Muscle layer of duodenum (tissue), 2 donors: ENCODE measurements at regions not wholly inside any gene's neighbourhood (a gene's known extent, or its start where the extent isn't known, plus 50 kb on each side); places are given as distances from the start of the nearest gene placed in this dataset.
"Not testable (repeated sequence)": the region's sequence is repeated elsewhere in the genome, so short reads cannot be mapped to it uniquely, and the experiment has no call there.

Source experiments
- H3K27ac ChIP-seq: one replicate; pipeline ENCODE4 v1.7.0; 2013; ENCODE audit warnings: mild to moderate bottlenecking, low read length
- H3K27me3 ChIP-seq: one replicate; pipeline ENCODE4 v1.7.0; 2013; ENCODE audit warnings: low read depth, mild to moderate bottlenecking, control low read depth, low read length
- H3K36me3 ChIP-seq, 2 donors: one replicate each; pipeline ENCODE4 v1.7.0; 2013; ENCODE audit warnings: low read length in 2 of 2, control low read depth in 1 of 2, mild to moderate bottlenecking in 1 of 2; ENCODE audit not compliant: insufficient read depth in 2 of 2, control insufficient read depth in 1 of 2
- H3K4me1 ChIP-seq, 2 donors: one replicate each; pipeline ENCODE4 v1.7.0; 2013; ENCODE audit warnings: low read length in 2 of 2, mild to moderate bottlenecking in 2 of 2, control low read depth in 1 of 2, moderate library complexity in 1 of 2; ENCODE audit not compliant: insufficient read depth in 2 of 2, control insufficient read depth in 1 of 2
- H3K4me3 ChIP-seq, 2 donors: one replicate each; pipeline ENCODE4 v1.7.0; 2013; ENCODE audit warnings: low read length in 2 of 2, low read depth in 1 of 2, mild to moderate bottlenecking in 1 of 2
- H3K9me3 ChIP-seq, 2 donors: one replicate each; pipeline ENCODE4 v1.7.0; 2013; ENCODE audit warnings: low read length in 2 of 2, control low read depth in 1 of 2, mild to moderate bottlenecking in 1 of 2; ENCODE audit not compliant: control insufficient read depth in 1 of 2
- donor health status: healthy.

DNA sequence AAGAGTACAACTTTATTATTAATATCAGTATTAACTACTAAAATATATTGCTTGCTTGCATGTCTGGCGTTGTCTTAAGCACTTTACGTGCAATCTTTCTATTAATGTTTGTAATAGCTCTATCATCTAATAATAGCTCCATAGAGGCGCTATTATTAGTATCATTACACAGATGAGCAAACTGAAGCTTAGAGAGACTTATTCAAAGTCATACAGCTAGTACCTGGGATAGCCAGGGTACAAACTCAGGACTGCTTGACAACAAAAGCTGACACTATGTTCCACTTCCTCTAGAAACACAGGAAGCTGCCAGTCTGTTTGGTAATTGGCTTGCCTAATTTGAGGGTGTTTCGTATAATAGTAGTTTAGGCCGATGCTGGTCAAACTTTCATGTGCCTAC lies 523.2 kb downstream of the RMST start:
- Histone ChIP-seq H3K27ac (no peak overlapping the region), H3K27me3 (no peaks in the 10 kb centered on the region), H3K36me3 (no peaks in the 10 kb centered on the region), H3K4me1 (no peaks in the 10 kb centered on the region), H3K4me3 (no peak overlapping the region), H3K9me3 (no peaks in the 10 kb centered on the region)

DNA sequence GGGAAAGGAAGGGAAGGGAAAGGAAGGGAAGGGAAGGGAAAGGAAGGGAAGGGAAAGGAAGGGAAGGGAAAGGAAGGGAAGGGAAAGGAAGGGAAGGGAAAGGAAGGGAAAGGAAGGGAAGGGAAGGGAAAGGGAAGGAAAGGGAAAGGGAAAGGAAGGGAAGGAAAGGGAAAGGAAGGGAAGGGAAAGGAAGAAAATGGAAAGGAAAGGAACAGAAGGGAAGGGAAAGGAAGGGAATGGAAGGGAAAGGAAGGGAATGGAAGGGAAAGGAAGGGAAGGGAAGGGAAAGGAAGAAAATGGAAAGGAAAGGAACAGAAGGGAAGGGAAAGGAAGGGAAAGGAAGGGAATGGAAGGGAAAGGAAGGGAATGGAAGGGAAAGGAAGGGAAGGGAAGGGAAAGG lies 526.0 kb downstream of the RMST start:
- H3K4me3 ChIP-seq, H3K36me3 ChIP-seq, H3K27ac ChIP-seq, H3K27me3 ChIP-seq, H3K9me3 ChIP-seq, H3K4me1 ChIP-seq: not testable (repeated sequence)

DNA sequence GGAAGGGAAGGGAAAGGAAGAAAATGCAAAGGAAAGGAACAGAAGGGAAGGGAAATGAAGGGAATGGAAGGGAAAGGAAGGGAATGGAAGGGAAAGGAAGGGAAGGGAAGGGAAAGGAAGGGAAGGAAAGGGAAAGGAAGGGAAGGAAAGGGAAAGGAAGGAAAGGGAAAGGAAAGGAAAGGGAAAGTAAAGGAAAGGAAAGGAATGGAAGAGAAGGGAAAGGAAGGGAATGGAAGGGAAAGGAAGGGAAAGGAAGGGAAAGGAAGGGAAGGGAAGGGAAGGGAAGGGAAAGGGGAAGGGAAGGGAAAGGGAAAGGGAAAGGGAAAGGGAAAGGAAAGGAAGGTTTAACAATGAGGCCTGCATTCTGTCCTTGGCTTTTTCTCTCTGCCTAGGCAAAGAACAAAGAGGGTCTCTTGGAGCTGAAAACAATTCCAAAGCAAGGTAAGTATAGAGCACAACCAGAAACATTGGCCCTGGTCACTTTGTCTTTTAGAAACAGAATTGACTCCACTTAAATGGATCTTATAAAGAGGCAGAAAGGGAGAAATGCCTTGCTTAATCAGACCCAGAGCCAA lies 525.9 kb upstream of the TMPO start:
- Histone ChIP-seq H3K4me1 (no peaks in the 10 kb centered on the region), H3K9me3 (peaks cover 6 to 7% of the 10 kb centered on the region in 2 donors), H3K36me3 (no peaks in the 10 kb centered on the region), H3K27me3 (no peaks in the 10 kb centered on the region), H3K27ac (no peak overlapping the region), H3K4me3 (no peak overlapping the region)

DNA sequence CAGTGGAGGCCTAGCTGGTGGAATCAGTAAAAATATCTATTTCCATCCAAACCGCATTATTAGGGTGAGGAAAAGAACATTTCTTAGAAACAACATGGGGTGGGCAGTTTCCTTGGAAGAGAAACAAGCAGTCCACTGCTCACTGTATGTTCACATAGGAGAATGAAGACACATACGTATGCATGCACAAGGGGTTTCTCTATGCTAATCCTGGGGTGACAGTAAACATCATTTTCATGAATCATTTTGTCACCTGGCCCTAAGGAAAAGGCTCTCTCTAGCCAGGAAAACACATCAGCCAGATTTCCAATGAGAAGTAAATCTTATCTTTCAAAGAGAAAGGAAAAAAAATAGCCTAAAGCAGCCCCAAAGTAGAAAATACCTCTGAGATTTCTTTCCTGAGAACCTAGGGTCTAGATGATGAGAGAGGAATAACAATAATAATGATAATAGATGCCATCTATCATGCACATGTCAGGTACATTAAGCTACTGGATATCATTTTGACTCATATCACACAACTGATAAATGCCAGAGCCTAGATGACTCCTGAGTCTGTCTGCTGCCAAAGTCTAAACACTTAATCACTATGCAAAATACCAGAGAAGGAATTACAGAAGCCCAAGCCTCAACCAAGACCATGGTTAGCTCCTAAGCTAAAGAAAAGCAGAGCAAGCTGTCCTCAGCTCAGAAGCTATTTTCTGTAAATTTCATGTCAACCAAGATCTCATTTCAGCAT lies 520.5 kb upstream of the TMPO start:
- H3K4me1 ChIP-seq: no peaks in the 10 kb centered on the region
- H3K36me3 ChIP-seq: no peaks in the 10 kb centered on the region
- H3K4me3 ChIP-seq: no peak overlapping the region
- no peaks in the 10 kb centered on the region for H3K27me3 ChIP-seq
- H3K9me3 ChIP-seq: peaks cover 6 to 7% of the 10 kb centered on the region in 2 donors
- no peak overlapping the region for H3K27ac ChIP-seq

DNA sequence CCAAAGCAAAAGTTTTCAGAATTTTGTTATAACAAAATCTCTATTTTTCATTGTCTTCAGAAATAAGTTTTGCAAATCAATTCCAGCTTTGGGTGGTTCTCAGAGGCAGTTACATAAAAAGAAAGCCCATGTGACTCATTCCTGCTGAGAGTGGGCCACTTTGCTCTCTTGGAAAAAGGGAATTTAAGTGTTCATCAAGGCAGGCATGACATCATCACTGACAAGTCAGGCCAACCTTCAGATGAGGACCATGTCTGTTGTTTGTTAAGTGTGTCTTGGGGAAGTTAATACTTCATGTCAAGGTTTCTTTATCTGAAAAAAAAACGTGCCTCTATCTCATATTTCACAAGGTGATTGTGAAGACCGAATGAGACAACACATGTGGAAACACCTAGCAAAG lies 519.8 kb upstream of the TMPO start:
- Histone ChIP-seq H3K4me3 (no peak overlapping the region), H3K36me3 (no peaks in the 10 kb centered on the region), H3K27ac (no peak overlapping the region)

DNA sequence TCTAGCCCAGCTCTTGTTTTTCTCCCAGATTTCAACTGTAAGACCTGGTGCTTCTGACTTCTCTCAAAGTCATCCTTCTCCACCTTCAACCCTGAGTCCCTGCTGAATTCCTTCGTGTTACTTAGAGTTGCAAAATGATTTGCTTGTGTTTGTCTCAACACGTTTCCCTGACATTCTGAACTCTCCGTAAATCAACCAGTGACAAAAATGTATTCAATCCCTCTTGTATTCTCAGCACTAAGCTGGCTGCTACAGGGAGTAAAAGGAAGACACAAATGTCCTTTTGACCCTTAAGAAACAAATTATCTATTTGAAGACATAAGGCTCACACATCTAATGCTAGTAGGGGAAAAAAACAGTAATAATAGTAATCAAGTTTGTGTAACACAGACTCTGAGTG lies 514.0 kb upstream of the TMPO start:
- Histone ChIP-seq H3K27me3 (no peaks in the 10 kb centered on the region), H3K27ac (no peak overlapping the region), H3K9me3 (no peaks in the 10 kb centered on the region), H3K36me3 (no peaks in the 10 kb centered on the region), H3K4me1 (no peaks in the 10 kb centered on the region), H3K4me3 (no peak overlapping the region)

More for the DNA sequence above, 519.8 kb upstream of the TMPO start:
- Histone ChIP-seq H3K4me1 (no peaks in the 10 kb centered on the region), H3K9me3 (peaks cover 6 to 7% of the 10 kb centered on the region in 2 donors), H3K27me3 (no peaks in the 10 kb centered on the region)

DNA sequence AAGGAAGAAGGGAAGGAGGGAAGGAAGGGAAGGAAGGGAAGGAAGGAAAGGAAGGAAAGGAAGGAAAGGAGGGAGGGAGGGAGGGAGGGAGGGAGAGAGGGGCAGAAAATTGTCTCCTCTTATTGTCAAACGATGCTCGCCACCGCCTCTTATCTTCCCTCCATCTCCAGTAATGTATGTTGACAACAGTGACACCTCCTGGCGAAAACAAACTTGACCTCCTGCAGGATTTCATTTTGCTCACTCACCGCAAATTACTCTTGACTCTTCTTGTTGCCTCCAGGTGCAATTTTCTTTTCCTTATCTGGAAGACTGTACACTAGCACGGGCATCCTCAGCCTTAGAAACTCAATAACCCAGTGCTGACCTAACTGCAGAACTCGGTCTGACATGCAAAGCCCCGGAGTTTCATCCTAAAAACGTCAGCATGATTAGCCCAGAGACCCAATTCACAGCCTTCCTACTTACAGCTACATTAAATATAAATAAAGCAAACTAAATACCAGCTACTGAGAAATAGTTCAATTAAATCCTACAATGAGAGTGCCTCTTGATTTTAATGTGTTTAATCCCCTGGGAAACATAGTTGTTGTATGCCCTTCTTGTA lies 512.4 kb upstream of the TMPO start:
- Histone ChIP-seq H3K9me3 (no peaks in the 10 kb centered on the region), H3K4me1 (no peaks in the 10 kb centered on the region), H3K27me3 (no peaks in the 10 kb centered on the region), H3K4me3 (no peak overlapping the region), H3K27ac (no peak overlapping the region), H3K36me3 (no peaks in the 10 kb centered on the region)

DNA sequence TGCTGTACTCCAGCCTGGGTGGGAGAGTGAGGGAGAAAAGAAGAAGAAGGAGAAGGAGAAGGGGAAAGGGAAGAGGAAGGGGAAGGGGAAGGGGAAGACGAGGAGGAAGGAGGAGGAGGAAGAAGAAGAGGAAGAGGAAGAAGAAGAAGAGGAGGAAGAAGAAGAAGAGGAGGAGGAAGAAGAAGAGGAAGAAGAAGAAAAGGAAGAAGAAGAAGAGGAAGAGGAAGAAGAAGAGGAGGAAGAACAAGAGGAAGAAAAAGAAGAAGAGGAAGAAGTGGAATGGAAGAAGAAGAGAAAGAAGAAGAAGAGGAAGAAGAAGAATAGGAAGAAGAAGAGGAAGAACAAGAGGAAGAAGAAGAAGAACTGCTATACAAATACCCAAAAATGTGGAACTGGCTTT lies 507.4 kb upstream of the TMPO start:
- no peaks in the 10 kb centered on the region for H3K9me3 ChIP-seq
- H3K27me3 ChIP-seq: no peaks in the 10 kb centered on the region
- no peaks in the 10 kb centered on the region for H3K4me1 ChIP-seq
- H3K4me3 ChIP-seq: no peak overlapping the region
- no peaks in the 10 kb centered on the region for H3K36me3 ChIP-seq
- H3K27ac ChIP-seq: no peak overlapping the region

DNA sequence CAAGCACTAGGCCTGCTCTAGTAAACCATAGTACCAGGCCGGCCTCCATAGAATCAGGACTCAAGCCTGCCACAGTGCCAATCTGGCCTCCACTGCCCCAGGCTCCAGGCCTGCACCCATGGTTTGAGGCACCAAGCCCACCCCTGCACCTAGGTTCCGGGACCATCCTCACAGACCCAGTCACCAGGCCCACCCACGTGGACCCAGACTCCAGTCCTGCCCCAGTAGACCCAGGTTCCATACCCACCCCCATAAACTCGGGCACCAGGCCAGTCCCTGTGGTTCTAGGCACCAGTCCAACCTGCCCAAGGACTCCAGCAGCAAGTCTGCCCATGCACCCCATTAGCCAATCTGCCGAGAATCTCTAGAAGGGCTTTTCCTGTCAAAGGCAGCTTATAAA lies 501.8 kb upstream of the TMPO start:
- no peak overlapping the region for H3K4me3 ChIP-seq
- no peaks in the 10 kb centered on the region for H3K36me3 ChIP-seq
- no peaks in the 10 kb centered on the region for H3K27me3 ChIP-seq
- no peak overlapping the region for H3K27ac ChIP-seq
- H3K9me3 ChIP-seq: no peaks in the 10 kb centered on the region
- H3K4me1 ChIP-seq: no peaks in the 10 kb centered on the region

DNA sequence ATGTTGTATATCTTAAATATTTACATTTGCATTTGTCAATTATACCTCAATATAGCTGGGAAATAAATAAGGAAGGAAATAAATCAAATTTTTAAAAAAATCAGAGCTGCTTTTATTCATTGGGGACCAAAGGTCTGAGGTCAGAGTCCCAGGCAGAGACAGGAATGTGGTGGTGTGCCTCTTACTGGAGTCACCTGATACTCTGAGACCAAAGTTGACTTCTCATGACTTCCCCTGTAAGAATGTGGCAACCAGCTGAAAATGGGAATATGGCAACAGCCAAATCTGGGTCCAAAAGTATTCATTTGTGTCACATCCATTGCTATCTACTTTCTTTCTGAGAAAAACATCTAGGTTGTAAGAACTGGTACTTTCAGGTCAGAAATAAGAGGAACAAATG lies 496.6 kb upstream of the TMPO start:
- Histone ChIP-seq H3K4me3 (no peak overlapping the region), H3K27me3 (no peaks in the 10 kb centered on the region), H3K9me3 (peaks cover 0 to 6% of the 10 kb centered on the region in 2 donors), H3K27ac (no peak overlapping the region), H3K36me3 (no peaks in the 10 kb centered on the region), H3K4me1 (no peaks in the 10 kb centered on the region)

DNA sequence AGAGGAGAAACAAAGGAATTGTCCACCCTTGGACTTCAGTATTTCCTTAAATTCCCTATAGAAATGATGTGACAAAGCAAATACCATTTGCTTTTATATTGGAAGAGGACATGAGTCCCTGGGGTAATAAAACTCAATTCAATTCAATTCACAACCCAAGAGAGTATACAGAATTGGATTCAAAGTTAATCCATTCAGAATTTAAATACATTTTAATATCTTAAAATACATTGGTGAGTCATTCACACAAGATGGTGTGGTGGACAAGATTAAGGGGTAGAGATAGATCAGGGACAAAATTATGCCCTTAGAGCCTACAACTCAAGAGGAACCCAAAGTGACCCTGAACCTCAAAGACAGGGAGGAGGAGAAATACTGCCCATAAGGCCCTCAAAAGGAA lies 495.0 kb upstream of the TMPO start:
- Histone ChIP-seq H3K9me3 (peaks cover 0 to 6% of the 10 kb centered on the region in 2 donors), H3K4me1 (no peaks in the 10 kb centered on the region), H3K4me3 (no peak overlapping the region), H3K27me3 (no peaks in the 10 kb centered on the region), H3K27ac (no peak overlapping the region), H3K36me3 (no peaks in the 10 kb centered on the region)
